Urinary bladder (tissue), 3 donors: ENCODE measurements at regions not wholly inside any gene's neighbourhood (a gene's known extent, or its start where the extent isn't known, plus 50 kb on each side); places are given as distances from the start of the nearest gene placed in this dataset.

Experiments
- DNase-seq: peaks from one replicate; pipeline ENCODE4 v3.0.0-alpha.2; 2015; ENCODE audit errors: extremely low spot score
- H3K27ac ChIP-seq: one replicate; pipeline ENCODE4 v1.5.1; 2013; ENCODE audit warnings: low read depth, mild to moderate bottlenecking, moderate library complexity
- H3K36me3 ChIP-seq: one replicate; pipeline ENCODE4 v1.6.1; 2013; ENCODE audit warnings: mild to moderate bottlenecking, moderate library complexity; ENCODE audit not compliant: insufficient read depth
- H3K4me1 ChIP-seq: one replicate; pipeline ENCODE4 v1.6.1; 2013; ENCODE audit warnings: mild to moderate bottlenecking, moderate library complexity; ENCODE audit not compliant: insufficient read depth
- H3K4me3 ChIP-seq: one replicate; pipeline ENCODE4 v1.5.1; 2013; ENCODE audit warnings: low read depth, low read length
- WGBS: extraction: QIAGEN DNeasy Blood & Tissue Kit; methylation state at CpG from one replicate; pipeline ENCODE4 v1.1.7; 2013; 5-methylcytosine and 5-hydroxymethylcytosine counted together
- donor health status: healthy with polysubstance abuse.
- donor health status: healthy.

DNA sequence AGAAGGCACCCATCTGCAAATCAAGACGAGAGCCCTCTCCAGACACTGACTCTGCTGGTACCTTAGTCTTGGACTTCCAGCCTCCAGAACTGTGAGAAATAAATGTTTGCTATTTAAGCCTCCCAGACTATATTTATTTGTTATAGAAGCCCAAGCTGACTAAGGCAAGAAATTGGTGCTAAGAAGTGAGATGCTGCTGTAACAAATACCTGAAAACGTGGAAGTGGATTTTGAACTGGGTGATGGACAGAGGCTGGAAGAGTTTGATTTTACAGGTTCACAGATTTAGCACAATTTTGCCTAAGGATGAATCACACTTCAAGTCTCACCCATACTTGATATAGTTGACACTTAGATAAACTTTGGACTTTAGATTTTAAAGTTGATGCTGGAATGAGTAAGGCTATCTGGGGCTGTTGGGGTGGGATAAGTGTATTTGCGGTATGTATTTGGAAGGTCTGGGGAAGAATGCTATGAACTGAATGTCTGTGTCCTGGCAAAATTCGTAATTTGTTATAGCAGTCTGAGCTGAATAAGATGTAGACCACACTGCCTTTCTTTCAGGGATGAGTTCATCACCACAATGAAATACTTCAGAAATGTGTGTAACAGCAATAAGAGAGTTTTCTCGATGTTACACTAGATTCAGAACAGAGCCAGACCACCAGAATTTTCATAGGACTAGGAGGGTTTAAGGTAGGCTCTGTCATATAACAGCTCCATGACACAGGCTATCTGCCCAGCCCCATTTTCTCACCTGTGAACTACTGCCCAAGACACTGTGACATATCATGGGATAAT, 120.5 kb upstream of the LMCD1 start:
- 84% methylated on average over 5 of the region's 5 CpGs for WGBS
- Histone ChIP-seq H3K36me3 (no peaks in the 10 kb centered on the region), H3K4me1 (no peaks in the 10 kb centered on the region), H3K4me3 (no peak overlapping the region), H3K27ac (no peak overlapping the region)
- DNase-seq = no peak

DNA sequence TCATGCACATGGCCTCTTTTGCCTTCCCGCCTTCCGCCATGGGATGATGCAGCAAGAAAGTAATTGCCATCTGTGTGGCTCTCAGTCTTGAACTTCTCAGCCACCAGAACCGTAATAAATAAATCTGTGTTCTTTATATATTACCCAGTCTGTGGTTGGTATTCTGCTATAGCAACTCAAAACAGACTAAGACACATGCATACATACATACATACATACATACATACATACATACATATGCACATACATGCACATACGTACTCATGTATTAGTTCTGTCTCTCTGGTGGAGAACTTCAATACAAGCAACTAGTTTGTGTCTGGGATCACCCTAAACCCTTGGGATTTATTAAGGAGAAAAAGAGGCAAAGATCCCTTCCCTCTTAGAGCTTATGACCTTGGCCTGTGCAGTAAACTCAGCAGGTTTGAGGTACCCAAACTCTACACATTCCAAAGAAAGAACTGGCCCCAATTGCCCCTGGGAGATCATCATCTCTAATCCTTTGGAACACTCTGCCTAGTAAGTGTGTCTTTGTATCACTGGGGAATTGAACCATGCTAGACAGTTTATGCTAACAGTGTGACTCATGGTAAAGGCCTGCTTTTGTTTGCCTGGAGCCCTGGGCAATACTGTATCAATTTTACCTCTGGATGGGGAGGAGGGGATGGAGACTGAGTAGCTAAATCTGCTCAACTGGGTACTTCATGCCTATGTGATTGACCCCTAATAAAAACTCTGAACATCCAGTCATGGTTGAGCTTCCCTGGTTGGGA, 115.6 kb upstream of the LMCD1 start:
- DNase-seq = no peak
- Histone ChIP-seq H3K4me1 (no peaks in the 10 kb centered on the region), H3K36me3 (no peaks in the 10 kb centered on the region), H3K27ac (no peak overlapping the region), H3K4me3 (no peak overlapping the region)
- 95% methylated on average over 4 of the region's 4 CpGs for WGBS

DNA sequence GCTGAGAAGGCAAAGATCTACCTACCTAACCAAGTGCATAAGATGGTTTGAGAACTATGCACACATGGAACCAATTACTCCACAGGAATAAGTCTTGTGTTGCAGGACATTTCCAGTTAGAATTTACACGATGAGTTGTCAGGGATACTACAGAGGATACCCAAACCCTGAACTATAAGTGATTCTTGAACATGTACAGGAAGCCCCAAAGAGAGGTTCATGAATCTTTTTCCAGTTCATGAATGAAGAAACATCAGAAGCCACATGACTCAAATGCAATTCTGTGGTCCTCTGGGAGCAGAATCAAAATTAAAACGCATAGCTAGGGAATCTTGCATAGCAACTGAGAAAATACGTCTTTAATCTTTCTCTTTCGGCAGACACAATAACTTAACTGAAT, 114.1 kb upstream of the LMCD1 start:
- 71% methylated on average over 4 of the region's 4 CpGs for WGBS
- H3K4me3 ChIP-seq = no peak overlapping the region
- no peak for DNase-seq
- no peak overlapping the region for H3K27ac ChIP-seq
- no peaks in the 10 kb centered on the region for H3K4me1 ChIP-seq
- H3K36me3 ChIP-seq = no peaks in the 10 kb centered on the region

DNA sequence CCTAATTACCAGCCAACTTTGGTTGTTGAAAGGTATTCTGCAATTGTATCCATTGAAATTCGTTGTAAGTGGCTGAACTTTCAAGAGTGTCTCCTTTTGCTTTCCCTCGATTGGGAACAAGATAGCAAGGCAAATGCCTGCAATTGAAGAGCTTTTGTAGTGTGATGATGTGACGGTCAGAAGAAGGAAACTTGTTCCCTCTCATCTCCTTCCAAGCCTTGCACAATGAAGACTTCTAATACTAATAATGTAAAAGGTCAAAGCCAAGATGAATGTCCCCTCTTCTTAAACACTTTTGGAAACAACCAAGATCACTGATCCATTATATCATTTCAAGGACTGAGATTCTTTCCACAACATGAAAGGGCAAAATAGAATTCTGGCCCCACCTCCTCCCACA, 101.9 kb upstream of the LMCD1 start:
- Histone ChIP-seq H3K36me3 (no peaks in the 10 kb centered on the region), H3K4me1 (no peaks in the 10 kb centered on the region), H3K27ac (no peak overlapping the region), H3K4me3 (no peak overlapping the region)
- no peak for DNase-seq
- WGBS = 75% methylated on average over 3 of the region's 3 CpGs

DNA sequence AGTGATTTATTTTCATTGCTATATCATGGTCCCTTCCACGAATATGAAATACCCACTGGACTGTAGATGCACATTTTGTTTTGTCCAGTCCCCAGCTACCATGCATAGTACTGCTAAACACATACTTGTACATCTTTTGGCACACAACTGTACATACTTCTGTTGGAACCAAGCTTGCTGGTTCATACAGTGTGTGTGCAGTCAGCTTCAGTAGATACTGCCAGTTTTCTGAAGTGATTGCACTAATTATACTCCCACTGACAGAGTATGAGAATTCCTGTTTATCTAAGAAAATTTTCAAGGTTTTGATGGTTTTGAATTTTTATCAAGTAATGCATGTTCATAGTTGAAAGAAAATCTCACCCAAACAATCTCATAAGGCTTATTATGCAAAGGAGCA, 100.7 kb upstream of the LMCD1 start:
- Histone ChIP-seq H3K27ac (no peak overlapping the region), H3K36me3 (no peaks in the 10 kb centered on the region), H3K4me1 (no peaks in the 10 kb centered on the region), H3K4me3 (no peak overlapping the region)
- DNase-seq = no peak
- 79% methylated on average over 1 of the region's 1 CpG for WGBS

DNA sequence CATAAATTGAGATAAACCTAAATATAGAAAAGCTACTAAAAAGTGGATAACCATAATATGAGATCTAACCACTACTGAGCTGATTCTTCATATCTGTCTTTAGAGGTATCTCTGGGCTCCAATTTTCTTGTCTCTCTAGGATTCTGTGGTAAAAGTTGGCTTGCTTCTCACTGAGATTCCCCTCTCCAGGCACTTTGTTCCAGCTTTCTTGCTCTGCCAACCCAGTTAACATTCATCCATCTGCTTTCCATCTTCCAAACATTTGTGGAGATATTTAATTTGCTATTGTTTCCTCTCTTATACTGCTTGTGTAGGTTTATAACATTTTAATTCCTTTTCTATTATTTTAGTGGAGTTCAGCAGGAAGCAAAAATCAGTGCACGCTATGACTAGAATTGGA, 97.6 kb upstream of the LMCD1 start:
- WGBS = 96% methylated on average over 1 of the region's 1 CpG
- H3K4me3 ChIP-seq = no peak overlapping the region
- H3K36me3 ChIP-seq = no peaks in the 10 kb centered on the region
- DNase-seq = no peak
- no peaks in the 10 kb centered on the region for H3K4me1 ChIP-seq
- H3K27ac ChIP-seq = no peak overlapping the region

DNA sequence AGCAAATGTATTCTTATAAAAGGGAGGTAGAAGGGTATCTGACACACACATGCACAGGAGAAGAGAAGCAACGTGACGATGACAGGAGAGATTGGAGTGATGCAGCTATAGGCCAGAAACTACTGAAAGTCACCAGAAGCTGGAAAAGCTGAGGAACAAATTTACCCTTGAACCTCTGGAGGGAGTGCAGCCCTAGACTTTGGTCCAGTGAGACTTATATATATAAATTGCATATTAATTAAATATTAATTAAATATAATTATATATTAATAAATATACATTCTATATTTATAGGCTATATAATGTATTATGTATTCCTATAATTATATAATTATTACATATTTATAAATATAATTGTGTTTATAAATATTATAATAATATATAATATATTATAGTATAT, 96.5 kb upstream of the LMCD1 start:
- over 99% methylated on average over 2 of the region's 2 CpGs for WGBS
- no peak overlapping the region for H3K4me3 ChIP-seq
- H3K27ac ChIP-seq = no peak overlapping the region
- no peaks in the 10 kb centered on the region for H3K4me1 ChIP-seq
- DNase-seq = no peak
- no peaks in the 10 kb centered on the region for H3K36me3 ChIP-seq

DNA sequence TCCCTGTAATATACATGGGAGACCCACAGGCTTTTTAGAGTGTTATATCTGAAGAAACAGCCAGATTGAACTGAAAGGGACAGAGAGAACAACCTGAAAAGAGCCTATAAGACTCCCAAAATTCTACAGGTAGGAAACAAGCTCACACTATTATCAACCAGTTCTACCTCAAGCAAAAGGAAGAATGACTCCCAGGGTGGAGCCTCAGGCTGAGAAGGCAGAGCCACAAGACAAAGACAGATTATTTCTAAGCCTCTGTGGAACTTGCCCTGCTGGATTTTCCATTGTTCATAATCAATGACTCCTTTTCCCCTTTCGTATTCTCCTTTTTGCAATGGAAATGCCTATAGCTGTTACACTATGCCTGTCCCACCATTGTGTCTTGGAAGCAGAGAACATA, 95.1 kb upstream of the LMCD1 start:
- no peaks in the 10 kb centered on the region for H3K36me3 ChIP-seq
- H3K4me3 ChIP-seq = no peak overlapping the region
- no peak overlapping the region for H3K27ac ChIP-seq
- no peak for DNase-seq
- 96% methylated on average over 1 of the region's 1 CpG for WGBS
- no peaks in the 10 kb centered on the region for H3K4me1 ChIP-seq

DNA sequence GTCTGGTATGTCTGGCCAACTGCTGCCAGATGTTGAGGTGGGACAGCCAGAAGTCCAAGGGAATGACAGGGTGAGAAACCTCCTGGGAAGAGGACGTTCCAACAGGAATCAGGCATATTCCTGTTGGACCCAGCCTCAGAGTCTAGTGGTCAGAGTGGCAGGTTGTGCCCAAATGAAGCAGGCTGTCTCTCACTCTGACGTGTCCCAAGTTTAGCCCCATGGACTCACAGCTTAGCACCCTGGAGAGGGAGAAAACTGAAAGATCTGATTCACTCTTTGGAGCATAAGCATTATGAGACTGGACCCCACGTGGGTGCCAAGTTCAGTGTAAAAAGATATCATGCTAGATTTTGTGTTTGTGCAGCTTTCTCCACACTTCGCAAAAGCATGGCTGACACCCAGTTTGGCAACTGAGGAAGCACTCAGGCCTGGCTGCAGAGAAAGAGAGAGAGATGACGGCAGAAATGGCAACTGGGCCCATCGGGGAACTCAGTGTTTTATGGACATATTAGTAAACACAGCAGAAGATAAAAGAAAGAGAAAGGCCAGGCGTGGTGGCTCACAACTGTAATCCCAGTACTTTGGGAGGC, 88.2 kb upstream of the LMCD1 start:
- WGBS = 68% methylated on average over 7 of the region's 7 CpGs
- peaks cover 2% of the 10 kb centered on the region for H3K36me3 ChIP-seq
- no peak for DNase-seq
- H3K4me1 ChIP-seq = no peaks in the 10 kb centered on the region
- no peak overlapping the region for H3K4me3 ChIP-seq
- no peak overlapping the region for H3K27ac ChIP-seq

DNA sequence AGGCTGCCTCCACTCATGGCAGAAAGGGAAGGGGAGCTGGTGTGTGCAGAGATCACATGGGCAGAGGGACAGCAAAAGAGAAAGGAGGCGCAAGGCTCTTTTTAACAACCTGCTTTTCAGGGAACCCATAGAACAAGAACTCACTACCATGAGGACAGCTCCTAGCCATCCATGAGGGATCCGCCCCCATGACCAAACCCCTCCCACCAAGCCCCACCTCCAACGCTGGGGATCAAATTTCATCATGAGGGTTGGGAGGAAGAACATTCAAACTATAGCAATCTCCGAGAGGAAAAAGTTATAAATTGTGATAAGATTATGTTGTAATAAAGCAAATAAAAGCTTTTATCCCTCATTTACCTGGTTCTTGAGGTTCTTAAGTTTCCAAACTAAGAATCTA, 84.7 kb upstream of the LMCD1 start:
- 78% methylated on average over 4 of the region's 4 CpGs for WGBS
- Histone ChIP-seq H3K4me3 (no peak overlapping the region), H3K36me3 (peaks cover 2% of the 10 kb centered on the region), H3K4me1 (no peaks in the 10 kb centered on the region), H3K27ac (no peak overlapping the region)
- DNase-seq = no peak

DNA sequence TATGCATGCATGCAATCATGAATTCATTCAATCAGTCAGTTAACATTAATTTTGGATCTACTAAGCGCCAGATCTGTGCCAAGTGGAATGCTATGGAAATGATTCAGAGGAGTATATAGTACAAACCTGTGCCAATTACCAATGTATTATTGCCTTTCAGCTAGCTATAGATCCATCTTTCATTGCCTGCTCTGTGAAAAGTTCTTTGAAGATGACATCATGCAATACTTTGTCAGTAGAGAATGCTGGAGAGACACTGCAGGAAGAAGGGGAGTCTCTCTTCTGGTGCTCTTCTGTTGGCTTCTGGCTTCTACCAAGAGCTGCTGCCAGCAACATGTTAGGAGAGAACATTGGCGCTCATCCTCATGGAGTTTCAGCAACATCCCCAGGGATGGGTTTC, 81.0 kb upstream of the LMCD1 start:
- WGBS = 93% methylated on average over 2 of the region's 2 CpGs
- DNase-seq = no peak
- Histone ChIP-seq H3K4me3 (no peak overlapping the region), H3K27ac (no peak overlapping the region), H3K4me1 (no peaks in the 10 kb centered on the region), H3K36me3 (no peaks in the 10 kb centered on the region)

DNA sequence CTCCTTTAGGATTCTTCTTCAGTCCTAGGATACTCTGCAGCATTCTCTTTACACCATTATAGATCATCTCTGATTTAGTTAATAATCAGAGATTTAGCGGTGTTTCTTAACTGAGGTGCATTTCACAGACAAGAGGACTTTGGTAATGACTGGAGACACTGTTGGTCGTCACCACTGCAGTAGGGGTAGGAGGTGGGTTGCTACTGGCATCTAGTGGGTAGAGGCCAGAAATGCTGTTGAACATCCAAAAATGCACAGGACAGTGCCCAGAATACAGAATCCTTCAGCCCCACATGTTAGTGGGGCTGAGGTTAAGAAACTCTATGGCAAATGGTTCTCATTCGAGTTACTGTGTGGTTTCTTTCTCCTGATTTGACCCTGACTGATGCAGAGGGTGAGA, 80.4 kb upstream of the LMCD1 start:
- no peaks in the 10 kb centered on the region for H3K4me1 ChIP-seq
- H3K4me3 ChIP-seq = no peak overlapping the region
- no peak overlapping the region for H3K27ac ChIP-seq
- 93% methylated on average over 3 of the region's 3 CpGs for WGBS
- no peak for DNase-seq
- H3K36me3 ChIP-seq = no peaks in the 10 kb centered on the region

DNA sequence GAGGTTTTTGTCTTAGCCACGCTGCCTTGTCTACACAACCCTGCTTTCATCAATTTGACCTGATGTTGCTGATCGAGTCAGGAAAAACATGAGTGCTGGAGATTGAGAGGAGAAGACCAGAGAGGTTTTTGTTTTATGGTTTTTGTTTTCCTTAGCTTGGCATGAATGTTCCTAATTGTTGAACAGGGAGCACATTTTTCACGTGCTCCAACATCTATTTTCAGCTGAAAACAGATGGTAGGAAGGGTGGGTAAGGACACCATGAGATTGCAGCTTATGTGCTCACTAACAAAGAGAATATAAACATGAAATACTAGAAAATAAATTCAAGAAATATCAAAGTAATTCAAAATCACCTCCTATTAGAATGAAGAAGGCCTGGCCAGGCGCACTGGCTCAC, 79.9 kb upstream of the LMCD1 start:
- Histone ChIP-seq H3K36me3 (no peaks in the 10 kb centered on the region), H3K27ac (no peak overlapping the region), H3K4me3 (no peak overlapping the region), H3K4me1 (no peaks in the 10 kb centered on the region)
- WGBS = 86% methylated on average over 4 of the region's 4 CpGs
- no peak for DNase-seq

DNA sequence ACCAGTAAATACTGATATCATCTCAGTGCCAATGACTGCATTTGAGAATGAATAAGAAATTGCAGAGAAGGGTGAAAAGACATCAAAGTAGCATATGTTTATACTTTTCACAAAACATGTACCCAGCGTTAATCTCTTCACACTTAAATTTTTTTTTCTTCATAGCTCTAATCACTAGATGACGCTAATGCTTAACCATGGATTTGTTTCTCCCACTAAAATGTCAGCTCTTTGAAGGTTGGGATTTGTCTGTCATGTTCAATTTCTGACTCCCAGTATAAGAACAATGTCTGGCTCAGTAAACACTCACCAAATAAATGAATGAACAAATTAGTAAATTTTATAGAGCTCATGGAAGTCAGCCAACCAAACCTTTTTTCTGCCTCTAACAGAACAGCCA, 78.3 kb upstream of the LMCD1 start:
- WGBS = 77% methylated on average over 2 of the region's 2 CpGs
- no peaks in the 10 kb centered on the region for H3K4me1 ChIP-seq
- no peaks in the 10 kb centered on the region for H3K36me3 ChIP-seq
- no peak overlapping the region for H3K27ac ChIP-seq
- H3K4me3 ChIP-seq = no peak overlapping the region
- DNase-seq = no peak
